Mesothelial cell of epicardium (in vitro differentiated cells): ENCODE measurements at regions not wholly inside any gene's neighbourhood (a gene's known extent, or its start where the extent isn't known, plus 50 kb on each side); places are given as distances from the start of the nearest gene placed in this dataset.

ENCODE experiments used
- DNase-seq, 2 experiments: peaks; one replicate each; pipeline ENCODE4 v3.0.0; 2021; ENCODE audit warnings: low spot score in 2 of 2; ENCODE audit not compliant: unreplicated experiment in 2 of 2
- H3K27ac Mint-ChIP-seq: 2 replicates; pipeline ENCODE4 v1.8.0; 2021; ENCODE audit warnings: mixed read lengths
- H3K27me3 Mint-ChIP-seq: 2 replicates; pipeline ENCODE4 v1.8.0; 2021; ENCODE audit warnings: low read depth, mixed read lengths
- H3K36me3 Mint-ChIP-seq: 2 replicates; pipeline ENCODE4 v1.8.0; 2021; ENCODE audit warnings: mixed read lengths
- H3K4me1 Mint-ChIP-seq: 2 replicates; pipeline ENCODE4 v1.8.0; 2021; ENCODE audit warnings: mixed read lengths
- H3K4me3 Mint-ChIP-seq: 2 replicates; pipeline ENCODE4 v1.8.0; 2021; ENCODE audit warnings: mild to moderate bottlenecking, moderate library complexity, mixed read lengths
- H3K9me3 Mint-ChIP-seq: 2 replicates; pipeline ENCODE4 v1.8.0; 2021; ENCODE audit warnings: mixed read lengths
- CTCF ChIP-seq: fragments of 200-600 bp; sonication (generic); IDR thresholded peaks from one replicate; pipeline ENCODE4 v1.5.0; 2021; ENCODE audit warnings: antibody characterized with exemption; ENCODE audit not compliant: unreplicated experiment

- Mint-ChIP-seq H3K27me3 (no peaks in the 10 kb centered on the region), H3K27ac (no peak overlapping the region), H3K4me3 (no peak overlapping the region), H3K4me1 (no peaks in the 10 kb centered on the region), H3K36me3 (no peaks in the 10 kb centered on the region), H3K9me3 (peaks cover 16% of the 10 kb centered on the region)
- DNase-seq: no peak
- no peak for TF ChIP-seq CTCF
These were observed 412.1 kb upstream of the CWC22 start for GRCh38 chr2:180419212-180419611.

- no peaks in the 10 kb centered on the region for H3K36me3 Mint-ChIP-seq
- peaks cover 6% of the 10 kb centered on the region for H3K4me1 Mint-ChIP-seq
- peaks cover 16% of the 10 kb centered on the region for H3K9me3 Mint-ChIP-seq
- no peak for DNase-seq
- no peak overlapping the region for H3K27ac Mint-ChIP-seq
- TF ChIP-seq CTCF: no peak
- no peaks in the 10 kb centered on the region for H3K27me3 Mint-ChIP-seq
- no peak overlapping the region for H3K4me3 Mint-ChIP-seq
These were observed 409.5 kb upstream of the CWC22 start for GRCh38 chr2:180416627-180417026.

GRCh38 chr2:180413336-180413735, 406.2 kb upstream of the CWC22 start:
- DNase-seq: no peak
- H3K27me3 Mint-ChIP-seq: no peaks in the 10 kb centered on the region
- no peaks in the 10 kb centered on the region for H3K36me3 Mint-ChIP-seq
- no peak for TF ChIP-seq CTCF
- H3K9me3 Mint-ChIP-seq: no peaks in the 10 kb centered on the region
- no peak overlapping the region for H3K27ac Mint-ChIP-seq
- H3K4me3 Mint-ChIP-seq: no peak overlapping the region
- H3K4me1 Mint-ChIP-seq: peaks cover 11% of the 10 kb centered on the region

- Mint-ChIP-seq H3K27ac (no peak overlapping the region), H3K4me1 (peaks cover 11% of the 10 kb centered on the region), H3K27me3 (no peaks in the 10 kb centered on the region), H3K4me3 (no peak overlapping the region), H3K36me3 (no peaks in the 10 kb centered on the region), H3K9me3 (no peaks in the 10 kb centered on the region)
- TF ChIP-seq CTCF: no peak
- DNase-seq: no peak
These were observed 405.1 kb upstream of the CWC22 start for GRCh38 chr2:180412219-180412618.

GRCh38 chr2:180411661-180412060, 404.6 kb upstream of the CWC22 start:
- no peak overlapping the region for H3K27ac Mint-ChIP-seq
- no peaks in the 10 kb centered on the region for H3K36me3 Mint-ChIP-seq
- TF ChIP-seq CTCF: no peak
- H3K27me3 Mint-ChIP-seq: no peaks in the 10 kb centered on the region
- H3K4me3 Mint-ChIP-seq: no peak overlapping the region
- no peaks in the 10 kb centered on the region for H3K9me3 Mint-ChIP-seq
- peaks cover 11% of the 10 kb centered on the region for H3K4me1 Mint-ChIP-seq
- DNase-seq: no peak

GRCh38 chr2:180406687-180407086, 399.6 kb upstream of the CWC22 start:
- Mint-ChIP-seq H3K4me3 (no peak overlapping the region), H3K4me1 (peaks cover 5% of the 10 kb centered on the region), H3K27ac (no peak overlapping the region), H3K36me3 (no peaks in the 10 kb centered on the region), H3K27me3 (no peaks in the 10 kb centered on the region), H3K9me3 (no peaks in the 10 kb centered on the region)
- no peak for DNase-seq
- no peak for TF ChIP-seq CTCF
